ENCODE measurements at regions not wholly inside any gene's neighbourhood (a gene's known extent, or its start where the extent isn't known, plus 50 kb on each side); places are given as distances from the start of the nearest gene placed in this dataset.

DNA sequence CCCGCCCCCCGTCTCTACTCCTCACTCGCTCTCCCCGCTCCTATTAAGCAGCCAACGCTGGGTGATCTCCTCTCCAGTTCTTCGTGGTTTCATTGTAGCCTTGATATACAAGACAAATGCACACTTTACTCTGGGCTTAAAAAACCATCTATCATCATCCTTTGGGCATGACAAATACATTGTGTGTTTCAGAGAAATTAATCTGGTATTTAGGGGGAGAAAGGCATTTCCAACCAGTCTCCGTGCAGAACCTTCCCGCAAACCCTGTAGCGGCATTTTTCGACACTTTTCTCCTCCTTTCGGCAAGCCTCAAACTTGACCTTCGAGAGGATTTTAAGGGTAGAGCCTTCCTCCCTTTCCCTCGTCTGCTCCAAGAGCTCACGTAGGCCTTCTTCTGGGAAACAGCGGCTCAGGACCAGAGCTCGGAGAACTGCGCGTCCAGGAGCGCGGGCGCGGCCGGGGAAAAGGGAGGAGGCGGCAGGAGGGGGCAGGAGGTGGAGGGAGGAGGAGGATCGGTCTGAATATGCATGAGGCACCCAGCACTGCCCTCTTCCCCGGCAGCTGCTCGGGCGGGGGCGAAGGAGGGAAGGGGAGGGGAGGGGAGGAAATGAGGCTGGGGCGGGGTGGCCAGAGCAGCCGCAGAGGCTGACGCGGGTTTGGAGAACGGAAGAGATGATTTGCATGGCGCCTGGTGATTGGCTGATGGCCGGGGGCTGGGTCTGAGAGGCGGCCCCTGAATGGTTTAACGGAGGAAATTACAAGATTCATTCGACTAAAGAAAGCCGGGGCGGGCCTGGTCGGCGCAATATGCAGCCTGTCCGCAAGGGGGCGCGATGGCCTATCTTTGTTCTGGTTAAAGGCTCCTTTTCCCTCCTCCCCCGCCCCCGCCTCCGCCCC, 127.5 kb downstream of the TMEM161B start:
- Histone ChIP-seq H3K9ac (ENCODE audit: low read length) (peak overlapping the region; percentile 89), H3K4me3 (ENCODE audit: low read length) (peak overlapping the region; percentile 70), H3K79me2 (replicated peaks; ENCODE audit: insufficient read depth, low read length) (peaks cover 33% of the 10 kb centered on the region), H4K20me1 (ENCODE audit: insufficient read depth) (no peaks in the 10 kb centered on the region), H3K9me3 (ENCODE audit: low read length) (no peaks in the 10 kb centered on the region), H3K27me3 (ENCODE audit: insufficient read depth, low read depth, low read length) (no peaks in the 10 kb centered on the region), H3F3A (ENCODE audit: insufficient read depth, low read length, poor library complexity, severe bottlenecking) (peaks cover 5% of the 10 kb centered on the region), H3K9me2 (ENCODE audit: insufficient read depth, low read length) (no peaks in the 10 kb centered on the region), H2AFZ (ENCODE audit: low read depth, low read length) (peak overlapping the region; percentile 22), H3K4me2 (ENCODE audit: low read length) (peak overlapping the region; percentile 83), H3K36me3 (ENCODE audit: insufficient read depth, low read length) (no peaks in the 10 kb centered on the region), H3K27ac (ENCODE audit: low read length) (peak overlapping the region; percentile 98)
- no peak for TF ChIP-seq EZH2 (IDR thresholded peaks at IDR 0.05; ENCODE audit: borderline replicate concordance, insufficient read depth, low read length, poor library complexity, severe bottlenecking)
- peak; percentile 68 for TF ChIP-seq SMC3 (conservative IDR thresholded peaks at IDR 0.05; ENCODE audit: poor library complexity)
- TF ChIP-seq, protein P1, sequence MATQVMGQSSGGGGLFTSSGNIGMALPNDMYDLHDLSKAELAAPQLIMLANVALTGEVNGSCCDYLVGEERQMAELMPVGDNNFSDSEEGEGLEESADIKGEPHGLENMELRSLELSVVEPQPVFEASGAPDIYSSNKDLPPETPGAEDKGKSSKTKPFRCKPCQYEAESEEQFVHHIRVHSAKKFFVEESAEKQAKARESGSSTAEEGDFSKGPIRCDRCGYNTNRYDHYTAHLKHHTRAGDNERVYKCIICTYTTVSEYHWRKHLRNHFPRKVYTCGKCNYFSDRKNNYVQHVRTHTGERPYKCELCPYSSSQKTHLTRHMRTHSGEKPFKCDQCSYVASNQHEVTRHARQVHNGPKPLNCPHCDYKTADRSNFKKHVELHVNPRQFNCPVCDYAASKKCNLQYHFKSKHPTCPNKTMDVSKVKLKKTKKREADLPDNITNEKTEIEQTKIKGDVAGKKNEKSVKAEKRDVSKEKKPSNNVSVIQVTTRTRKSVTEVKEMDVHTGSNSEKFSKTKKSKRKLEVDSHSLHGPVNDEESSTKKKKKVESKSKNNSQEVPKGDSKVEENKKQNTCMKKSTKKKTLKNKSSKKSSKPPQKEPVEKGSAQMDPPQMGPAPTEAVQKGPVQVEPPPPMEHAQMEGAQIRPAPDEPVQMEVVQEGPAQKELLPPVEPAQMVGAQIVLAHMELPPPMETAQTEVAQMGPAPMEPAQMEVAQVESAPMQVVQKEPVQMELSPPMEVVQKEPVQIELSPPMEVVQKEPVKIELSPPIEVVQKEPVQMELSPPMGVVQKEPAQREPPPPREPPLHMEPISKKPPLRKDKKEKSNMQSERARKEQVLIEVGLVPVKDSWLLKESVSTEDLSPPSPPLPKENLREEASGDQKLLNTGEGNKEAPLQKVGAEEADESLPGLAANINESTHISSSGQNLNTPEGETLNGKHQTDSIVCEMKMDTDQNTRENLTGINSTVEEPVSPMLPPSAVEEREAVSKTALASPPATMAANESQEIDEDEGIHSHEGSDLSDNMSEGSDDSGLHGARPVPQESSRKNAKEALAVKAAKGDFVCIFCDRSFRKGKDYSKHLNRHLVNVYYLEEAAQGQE (IDR thresholded peaks at IDR 0.05; ENCODE audit: borderline replicate concordance): peak; percentile 83
- TF ChIP-seq, protein P2, sequence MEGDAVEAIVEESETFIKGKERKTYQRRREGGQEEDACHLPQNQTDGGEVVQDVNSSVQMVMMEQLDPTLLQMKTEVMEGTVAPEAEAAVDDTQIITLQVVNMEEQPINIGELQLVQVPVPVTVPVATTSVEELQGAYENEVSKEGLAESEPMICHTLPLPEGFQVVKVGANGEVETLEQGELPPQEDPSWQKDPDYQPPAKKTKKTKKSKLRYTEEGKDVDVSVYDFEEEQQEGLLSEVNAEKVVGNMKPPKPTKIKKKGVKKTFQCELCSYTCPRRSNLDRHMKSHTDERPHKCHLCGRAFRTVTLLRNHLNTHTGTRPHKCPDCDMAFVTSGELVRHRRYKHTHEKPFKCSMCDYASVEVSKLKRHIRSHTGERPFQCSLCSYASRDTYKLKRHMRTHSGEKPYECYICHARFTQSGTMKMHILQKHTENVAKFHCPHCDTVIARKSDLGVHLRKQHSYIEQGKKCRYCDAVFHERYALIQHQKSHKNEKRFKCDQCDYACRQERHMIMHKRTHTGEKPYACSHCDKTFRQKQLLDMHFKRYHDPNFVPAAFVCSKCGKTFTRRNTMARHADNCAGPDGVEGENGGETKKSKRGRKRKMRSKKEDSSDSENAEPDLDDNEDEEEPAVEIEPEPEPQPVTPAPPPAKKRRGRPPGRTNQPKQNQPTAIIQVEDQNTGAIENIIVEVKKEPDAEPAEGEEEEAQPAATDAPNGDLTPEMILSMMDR (IDR thresholded peaks at IDR 0.05; ENCODE audit: poor library complexity, severe bottlenecking): peak; percentile 71
- peak; percentile 43 for TF ChIP-seq MXI1 (conservative IDR thresholded peaks at IDR 0.05; ENCODE audit: poor library complexity, severe bottlenecking)
- peak; percentile 62 for TF ChIP-seq RAD21 (conservative IDR thresholded peaks at IDR 0.05)
- TF ChIP-seq EP300 (conservative IDR thresholded peaks at IDR 0.05; ENCODE audit: poor library complexity, severe bottlenecking): peak; percentile 20
- peak; percentile 90 for TF ChIP-seq TAF1 (IDR thresholded peaks at IDR 0.05; ENCODE audit: low read depth)
- peak; percentile 87 for TF ChIP-seq POLR2AphosphoS5 (IDR thresholded peaks at IDR 0.05)

DNA sequence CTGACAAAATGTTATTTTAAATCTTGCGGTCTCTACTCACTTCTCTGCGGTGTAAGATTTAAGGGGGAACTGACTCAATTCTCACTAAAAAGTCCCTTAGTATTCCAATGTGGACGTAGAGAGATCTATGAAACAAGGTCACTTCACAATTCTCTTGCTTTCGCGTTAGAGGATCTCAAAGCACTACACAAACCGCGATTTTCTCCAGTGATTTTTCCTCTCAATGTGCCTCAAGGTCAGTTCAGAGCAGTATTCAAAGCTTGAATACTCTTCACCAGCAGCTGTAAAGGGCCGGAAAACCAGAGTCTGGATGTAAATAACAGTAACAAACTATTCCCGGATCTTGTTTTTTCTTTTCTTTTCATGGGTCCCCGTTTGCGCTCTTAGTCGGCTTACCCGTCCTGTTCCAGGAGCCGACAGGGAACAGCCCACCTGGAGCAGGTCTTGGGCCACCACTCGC, 128.2 kb downstream of the TMEM161B start:
- no peaks in the 10 kb centered on the region for H3K27me3 ChIP-seq (ENCODE audit: insufficient read depth, low read depth, low read length)
- H3K79me2 ChIP-seq (replicated peaks; ENCODE audit: insufficient read depth, low read length): peaks cover 33% of the 10 kb centered on the region
- H3F3A ChIP-seq (ENCODE audit: insufficient read depth, low read length, poor library complexity, severe bottlenecking): peaks cover 5% of the 10 kb centered on the region
- H3K4me3 ChIP-seq (ENCODE audit: low read length): peak overlapping the region; percentile 70
- H3K9ac ChIP-seq (ENCODE audit: low read length): peak overlapping the region; percentile 89
- TF ChIP-seq EZH2 (IDR thresholded peaks at IDR 0.05; ENCODE audit: borderline replicate concordance, insufficient read depth, low read length, poor library complexity, severe bottlenecking) (no peak), POLR2AphosphoS5 (IDR thresholded peaks at IDR 0.05) (no peak), MXI1 (conservative IDR thresholded peaks at IDR 0.05; ENCODE audit: poor library complexity, severe bottlenecking) (no peak), RAD21 (conservative IDR thresholded peaks at IDR 0.05) (no peak), SMC3 (conservative IDR thresholded peaks at IDR 0.05; ENCODE audit: poor library complexity) (no peak), EP300 (conservative IDR thresholded peaks at IDR 0.05; ENCODE audit: poor library complexity, severe bottlenecking) (no peak), TAF1 (IDR thresholded peaks at IDR 0.05; ENCODE audit: low read depth) (no peak)
- TF ChIP-seq, protein P1 (IDR thresholded peaks at IDR 0.05; ENCODE audit: borderline replicate concordance): no peak
- TF ChIP-seq, protein P2 (IDR thresholded peaks at IDR 0.05; ENCODE audit: poor library complexity, severe bottlenecking): no peak
- H4K20me1 ChIP-seq (ENCODE audit: insufficient read depth): no peaks in the 10 kb centered on the region
- H2AFZ ChIP-seq (ENCODE audit: low read depth, low read length): peak overlapping the region; percentile 60
- H3K4me2 ChIP-seq (ENCODE audit: low read length): peak overlapping the region; percentile 83
- no peaks in the 10 kb centered on the region for H3K36me3 ChIP-seq (ENCODE audit: insufficient read depth, low read length)
- H3K27ac ChIP-seq (ENCODE audit: low read length): peak overlapping the region; percentile 98
- no peaks in the 10 kb centered on the region for H3K9me2 ChIP-seq (ENCODE audit: insufficient read depth, low read length)
- H3K9me3 ChIP-seq (ENCODE audit: low read length): no peaks in the 10 kb centered on the region

All from neural cell (in vitro differentiated cells).